Pons (tissue), 1 donor: ENCODE measurements at regions not wholly inside any gene's neighbourhood (a gene's known extent, or its start where the extent isn't known, plus 50 kb on each side); places are given as distances from the start of the nearest gene placed in this dataset.

Experiments used
- DNase-seq: peaks from one replicate; pipeline ENCODE4 v3.0.0-alpha.2; 2016; ENCODE audit warnings: low spot score

- peak; percentile 37 for DNase-seq
These were observed 184.2 kb upstream of the ZEB2 start for GRCh38 chr2:144703852-144704708.

- DNase-seq = peak; percentile 49
These were observed 182.1 kb upstream of the ZEB2 start for GRCh38 chr2:144702051-144702450.

GRCh38 chr2:144701259-144701658 lies 181.3 kb upstream of the ZEB2 start:
- DNase-seq = peak; percentile 59

GRCh38 chr2:144698156-144698555 lies 178.2 kb upstream of the ZEB2 start:
- no peak for DNase-seq

- DNase-seq = no peak
These were observed 175.7 kb upstream of the ZEB2 start for GRCh38 chr2:144695657-144696056.

- no peak for DNase-seq
These were observed 174.5 kb upstream of the ZEB2 start for GRCh38 chr2:144694456-144694855.

- no peak for DNase-seq
These were observed 173.3 kb upstream of the ZEB2 start for GRCh38 chr2:144693179-144693578.

- no peak for DNase-seq
These were observed 172.7 kb upstream of the ZEB2 start for GRCh38 chr2:144692661-144693060.

- DNase-seq = no peak
These were observed 170.9 kb upstream of the ZEB2 start for GRCh38 chr2:144690771-144691170.

- DNase-seq = peak; percentile 82
These were observed 166.7 kb upstream of the ZEB2 start for GRCh38 chr2:144686518-144687215.

GRCh38 chr2:144683966-144684365 lies 164.0 kb upstream of the ZEB2 start:
- no peak for DNase-seq

GRCh38 chr2:144683107-144683753 lies 163.3 kb upstream of the ZEB2 start:
- DNase-seq = no peak

- no peak for DNase-seq
These were observed 162.3 kb upstream of the ZEB2 start for GRCh38 chr2:144682248-144682647.

- no peak for DNase-seq
These were observed 161.5 kb upstream of the ZEB2 start for GRCh38 chr2:144681389-144681788.

- no peak for DNase-seq
These were observed 160.0 kb upstream of the ZEB2 start for GRCh38 chr2:144679942-144680341.

- no peak for DNase-seq
These were observed 158.8 kb upstream of the ZEB2 start for GRCh38 chr2:144678736-144679135.

- no peak for DNase-seq
These were observed 155.8 kb upstream of the ZEB2 start for GRCh38 chr2:144675731-144676130.

GRCh38 chr2:144675331-144675730 lies 155.4 kb upstream of the ZEB2 start:
- no peak for DNase-seq

GRCh38 chr2:144674071-144674470 lies 154.2 kb upstream of the ZEB2 start:
- no peak for DNase-seq

- DNase-seq = no peak
These were observed 153.5 kb upstream of the ZEB2 start for GRCh38 chr2:144673456-144673855.

GRCh38 chr2:144671695-144672455 lies 152.0 kb upstream of the ZEB2 start:
- DNase-seq = peak; percentile 40

GRCh38 chr2:144670738-144671137 lies 150.8 kb upstream of the ZEB2 start:
- DNase-seq = no peak
